Erythroblast (primary cell): ENCODE measurements at regions not wholly inside any gene's neighbourhood (a gene's known extent, or its start where the extent isn't known, plus 50 kb on each side); places are given as distances from the start of the nearest gene placed in this dataset.

ENCODE experiments used
- GATA1 ChIP-seq: IDR thresholded peaks from 2 replicates; pipeline ENCODE4 v1.6.1; 2011; ENCODE audit warnings: low read depth, mild to moderate bottlenecking, control low read depth, low read length, moderate library complexity
- POLR2A ChIP-seq: IDR thresholded peaks from 2 replicates; pipeline ENCODE4 v1.6.1; 2011; ENCODE audit warnings: mild to moderate bottlenecking, low read length

DNA sequence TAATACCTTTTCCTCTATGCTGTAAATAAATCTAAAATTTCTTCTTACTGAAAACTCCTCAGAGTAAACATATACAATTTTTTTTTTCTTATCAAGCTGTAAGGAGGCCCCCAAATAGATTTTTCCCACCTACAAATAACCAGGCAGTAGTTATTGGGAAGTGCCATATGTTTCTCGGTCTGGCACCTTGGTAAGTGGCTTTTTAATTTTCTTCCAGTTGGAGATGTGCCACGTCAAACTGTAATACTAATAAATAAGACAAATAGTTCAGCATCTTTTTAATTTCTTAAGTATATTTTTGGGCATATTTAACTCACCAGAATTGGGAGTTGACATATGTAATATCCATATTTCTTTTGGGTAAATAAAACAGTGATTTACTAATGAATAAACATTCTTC, 346.3 kb downstream of the DIPK2A start:
- TF ChIP-seq POLR2A (no peak), GATA1 (no peak)
